Ascending aorta (tissue), 2 donors: ENCODE measurements at regions not wholly inside any gene's neighbourhood (a gene's known extent, or its start where the extent isn't known, plus 50 kb on each side); places are given as distances from the start of the nearest gene placed in this dataset.

ENCODE experiments used
- DNase-seq, 2 donors: peaks; one replicate each; pipeline ENCODE4 v3.0.0-alpha.2; 2019; ENCODE audit warnings: low spot score in 2 of 2
- H3K27ac ChIP-seq, 2 donors: fragments of 200-600 bp; sonication (generic); one replicate each; pipeline ENCODE4 v1.5.1; 2016 to 2017; ENCODE audit warnings: mild to moderate bottlenecking in 1 of 2
- H3K27me3 ChIP-seq: fragments of 200-600 bp; sonication (generic); one replicate; pipeline ENCODE4 v1.5.1; 2017
- H3K36me3 ChIP-seq, 2 donors: fragments of 200-600 bp; sonication (generic); one replicate each; pipeline ENCODE4 v1.5.1; 2016
- H3K4me1 ChIP-seq, 2 donors: fragments of 200-600 bp; sonication (generic); one replicate each; pipeline ENCODE4 v1.5.1; 2016 to 2017; ENCODE audit warnings: mild to moderate bottlenecking in 1 of 2
- H3K4me3 ChIP-seq, 2 donors: fragments of 200-600 bp; sonication (generic); one replicate each; pipeline ENCODE4 v1.5.1; 2016 to 2017; ENCODE audit warnings: mild to moderate bottlenecking in 1 of 2
- H3K9me3 ChIP-seq, 2 donors: fragments of 200-600 bp; sonication (generic); one replicate each; pipeline ENCODE4 v1.5.1; 2016
- intact Hi-C: fragments of 100-400 bp; cut with DNase I; formaldehyde crosslinking; loops from one replicate; pipeline ENCODE4 v1.15.1; 2023
- TF ChIP-seq, protein P1 (sequence below), 3 experiments: fragments of 200-600 bp in 2 of 3; fragments of 450-650 bp in 1 of 3; sonication (generic) in 2 of 3; IDR thresholded peaks; one replicate each; pipeline ENCODE4 v1.5.1; 2016 to 2019; ENCODE audit warnings: antibody characterized with exemption in 3 of 3, mild to moderate bottlenecking in 1 of 3, moderate library complexity in 1 of 3

DNA sequence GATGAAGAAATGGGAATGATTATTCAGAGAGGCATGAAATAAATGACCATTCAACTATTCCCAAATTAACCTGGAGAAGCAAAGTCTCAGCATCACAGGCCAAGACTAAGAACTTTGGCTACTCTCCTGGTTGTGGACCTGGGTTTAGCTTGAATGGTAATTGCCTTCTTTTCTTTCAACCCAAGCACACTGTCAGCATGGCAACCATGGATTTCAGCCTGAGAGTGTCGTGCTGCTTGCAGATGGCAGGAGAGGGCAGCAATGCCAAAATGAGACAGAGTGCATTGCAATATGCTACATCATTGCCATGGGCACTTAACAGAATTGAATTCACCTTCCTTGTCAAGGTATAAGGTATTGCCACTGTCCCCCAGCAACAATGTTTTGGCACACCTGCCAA lies 767.2 kb downstream of the REEP3 start:
- DNase-seq, result no peak
- no peaks in the 10 kb centered on the region for H3K36me3 ChIP-seq
- H3K9me3 ChIP-seq, result no peaks in the 10 kb centered on the region
- TF ChIP-seq, protein P1, sequence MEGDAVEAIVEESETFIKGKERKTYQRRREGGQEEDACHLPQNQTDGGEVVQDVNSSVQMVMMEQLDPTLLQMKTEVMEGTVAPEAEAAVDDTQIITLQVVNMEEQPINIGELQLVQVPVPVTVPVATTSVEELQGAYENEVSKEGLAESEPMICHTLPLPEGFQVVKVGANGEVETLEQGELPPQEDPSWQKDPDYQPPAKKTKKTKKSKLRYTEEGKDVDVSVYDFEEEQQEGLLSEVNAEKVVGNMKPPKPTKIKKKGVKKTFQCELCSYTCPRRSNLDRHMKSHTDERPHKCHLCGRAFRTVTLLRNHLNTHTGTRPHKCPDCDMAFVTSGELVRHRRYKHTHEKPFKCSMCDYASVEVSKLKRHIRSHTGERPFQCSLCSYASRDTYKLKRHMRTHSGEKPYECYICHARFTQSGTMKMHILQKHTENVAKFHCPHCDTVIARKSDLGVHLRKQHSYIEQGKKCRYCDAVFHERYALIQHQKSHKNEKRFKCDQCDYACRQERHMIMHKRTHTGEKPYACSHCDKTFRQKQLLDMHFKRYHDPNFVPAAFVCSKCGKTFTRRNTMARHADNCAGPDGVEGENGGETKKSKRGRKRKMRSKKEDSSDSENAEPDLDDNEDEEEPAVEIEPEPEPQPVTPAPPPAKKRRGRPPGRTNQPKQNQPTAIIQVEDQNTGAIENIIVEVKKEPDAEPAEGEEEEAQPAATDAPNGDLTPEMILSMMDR (IDR thresholded peaks at IDR 0.05), result no peak
- H3K4me3 ChIP-seq, result no peak overlapping the region
- intact Hi-C loops, result no loop called here
- no peak overlapping the region for H3K27ac ChIP-seq
- no peaks in the 10 kb centered on the region for H3K4me1 ChIP-seq
- H3K27me3 ChIP-seq, result no peaks in the 10 kb centered on the region

DNA sequence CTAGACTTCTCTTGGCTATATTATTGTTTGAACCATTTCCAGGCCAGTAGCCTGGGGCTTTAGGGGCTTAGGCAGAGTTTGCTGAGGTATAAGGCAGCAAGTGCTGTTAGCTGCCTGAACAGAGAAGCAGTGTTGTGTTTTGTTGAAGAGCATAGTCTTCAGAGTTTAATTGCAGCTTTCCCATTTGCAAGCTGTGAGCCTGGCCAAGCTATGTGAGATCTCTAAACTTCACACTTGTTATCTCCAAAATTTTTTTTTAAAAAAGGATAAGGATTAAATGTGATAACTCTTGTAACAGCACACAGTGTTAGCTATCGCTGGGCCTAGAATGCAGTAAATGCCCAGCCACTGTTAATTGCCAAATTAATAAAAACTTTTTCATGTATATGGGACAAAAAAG lies 782.4 kb downstream of the REEP3 start:
- Histone ChIP-seq H3K4me3 (no peak overlapping the region), H3K4me1 (no peaks in the 10 kb centered on the region), H3K9me3 (no peaks in the 10 kb centered on the region), H3K36me3 (no peaks in the 10 kb centered on the region), H3K27me3 (no peaks in the 10 kb centered on the region), H3K27ac (no peak overlapping the region)
- TF ChIP-seq, protein P1 (IDR thresholded peaks at IDR 0.05), result no peak
- intact Hi-C loops, result no loop called here
- no peak for DNase-seq

- Histone ChIP-seq H3K4me3 (no peak overlapping the region), H3K36me3 (no peaks in the 10 kb centered on the region), H3K27me3 (no peaks in the 10 kb centered on the region), H3K27ac (no peak overlapping the region), H3K4me1 (no peaks in the 10 kb centered on the region), H3K9me3 (no peaks in the 10 kb centered on the region)
- intact Hi-C loops, result no loop called here
- TF ChIP-seq, protein P1 (IDR thresholded peaks at IDR 0.05), result no peak
- DNase-seq, result no peak
Measured at GRCh38 chr10:64306729-64307327, 785.6 kb downstream of the REEP3 start.

DNA sequence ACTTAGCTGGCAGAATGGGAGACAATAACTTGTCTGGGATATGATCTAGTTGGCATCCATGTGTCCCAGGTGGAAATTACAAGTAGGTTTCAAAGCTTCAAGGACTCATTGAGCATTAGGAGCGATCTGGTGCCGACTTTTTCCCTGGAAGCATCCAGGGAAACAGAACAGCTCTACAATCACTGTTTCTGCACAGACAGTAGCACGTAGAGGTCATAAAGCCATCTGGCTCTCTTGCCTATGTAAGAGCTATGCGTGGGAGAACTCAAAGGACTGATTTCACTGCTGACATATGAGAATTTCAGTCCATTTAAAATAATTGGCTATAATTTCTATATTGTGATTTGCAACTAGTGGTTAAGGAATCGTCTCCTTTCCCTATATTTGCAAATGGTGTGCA lies 791.7 kb downstream of the REEP3 start:
- H3K4me3 ChIP-seq, result no peak overlapping the region
- TF ChIP-seq, protein P1 (IDR thresholded peaks at IDR 0.05), result no peak
- intact Hi-C loops, result no loop called here
- H3K36me3 ChIP-seq, result no peaks in the 10 kb centered on the region
- no peaks in the 10 kb centered on the region for H3K9me3 ChIP-seq
- no peaks in the 10 kb centered on the region for H3K27me3 ChIP-seq
- H3K4me1 ChIP-seq, result no peaks in the 10 kb centered on the region
- no peak overlapping the region for H3K27ac ChIP-seq
- no peak for DNase-seq

GRCh38 chr10:64313967-64314366 lies 792.8 kb downstream of the REEP3 start:
- no peaks in the 10 kb centered on the region for H3K9me3 ChIP-seq
- H3K4me1 ChIP-seq, result no peaks in the 10 kb centered on the region
- TF ChIP-seq, protein P1 (IDR thresholded peaks at IDR 0.05), result no peak
- DNase-seq, result no peak
- H3K4me3 ChIP-seq, result no peak overlapping the region
- no peaks in the 10 kb centered on the region for H3K27me3 ChIP-seq
- intact Hi-C loops, result no loop called here
- no peak overlapping the region for H3K27ac ChIP-seq
- no peaks in the 10 kb centered on the region for H3K36me3 ChIP-seq

GRCh38 chr10:64316416-64316815 lies 795.2 kb downstream of the REEP3 start:
- H3K4me3 ChIP-seq, result no peak overlapping the region
- DNase-seq, result no peak
- H3K9me3 ChIP-seq, result no peaks in the 10 kb centered on the region
- H3K36me3 ChIP-seq, result no peaks in the 10 kb centered on the region
- no peaks in the 10 kb centered on the region for H3K27me3 ChIP-seq
- no peaks in the 10 kb centered on the region for H3K4me1 ChIP-seq
- TF ChIP-seq, protein P1 (IDR thresholded peaks at IDR 0.05), result no peak
- no peak overlapping the region for H3K27ac ChIP-seq
- intact Hi-C loops, result no loop called here
